ENCODE measurements at regions not wholly inside any gene's neighbourhood (a gene's known extent, or its start where the extent isn't known, plus 50 kb on each side); places are given as distances from the start of the nearest gene placed in this dataset.
A peak's percentile ranks its signal among the peaks of the same experiment; 100 is the strongest.

- DNase-seq (ENCODE audit: low read depth, low spot score) = no peak
- in situ Hi-C loops (cut with HindIII; ENCODE audit: low pct_unique_long_range_greater_than_20kb, low sequenced_read_pairs) = no loop called here
Observed at GRCh38 chr3:42014921-42015533, 53.1 kb upstream of the ULK4 start.

GRCh38 chr3:42014458-42014920 lies 52.6 kb upstream of the ULK4 start:
- in situ Hi-C loops (cut with HindIII; ENCODE audit: low pct_unique_long_range_greater_than_20kb, low sequenced_read_pairs) = no loop called here
- DNase-seq (ENCODE audit: low read depth, low spot score) = no peak

DNA sequence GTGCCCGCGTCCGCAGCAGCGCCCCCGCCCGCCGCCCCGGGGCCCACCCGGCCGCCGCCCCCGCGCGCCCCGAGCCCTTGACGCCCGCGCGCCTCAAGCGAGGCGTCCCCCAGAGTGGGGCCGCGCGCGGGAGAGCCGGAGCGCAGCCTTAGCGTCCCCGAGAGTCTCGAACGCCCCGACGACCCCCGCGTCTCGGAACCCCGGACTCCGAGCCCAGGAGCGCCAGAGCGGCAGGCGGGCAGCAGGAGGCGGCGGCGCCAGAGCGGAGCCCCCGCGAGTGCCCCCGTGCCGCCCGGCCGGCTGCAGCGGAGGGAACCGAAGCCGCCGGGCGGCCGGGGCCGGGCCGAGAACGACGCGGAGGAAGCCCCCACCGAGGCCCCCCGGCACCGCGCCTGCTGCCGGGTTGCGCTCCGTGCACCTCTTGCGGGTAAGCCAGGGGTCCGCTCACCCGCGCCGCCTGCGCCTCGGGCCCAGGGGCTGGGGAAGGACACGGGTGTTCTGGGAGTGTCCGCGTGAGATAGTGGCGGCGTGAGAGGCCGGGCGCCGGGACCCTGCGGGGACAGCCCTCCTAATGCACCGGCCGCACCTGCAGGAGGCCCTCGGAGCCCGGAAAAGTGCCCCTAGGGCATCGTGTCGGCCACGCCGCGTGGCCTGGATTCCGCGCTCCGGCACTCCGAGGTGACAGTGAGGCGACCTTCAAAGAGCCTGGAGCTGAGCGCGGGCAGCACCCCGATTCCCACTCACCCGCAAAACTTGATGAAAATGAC lies 52.0 kb upstream of the ULK4 start:
- in situ Hi-C loops (cut with HindIII; ENCODE audit: low pct_unique_long_range_greater_than_20kb, low sequenced_read_pairs) = no loop called here
- no peak for DNase-seq (ENCODE audit: low read depth, low spot score)

DNA sequence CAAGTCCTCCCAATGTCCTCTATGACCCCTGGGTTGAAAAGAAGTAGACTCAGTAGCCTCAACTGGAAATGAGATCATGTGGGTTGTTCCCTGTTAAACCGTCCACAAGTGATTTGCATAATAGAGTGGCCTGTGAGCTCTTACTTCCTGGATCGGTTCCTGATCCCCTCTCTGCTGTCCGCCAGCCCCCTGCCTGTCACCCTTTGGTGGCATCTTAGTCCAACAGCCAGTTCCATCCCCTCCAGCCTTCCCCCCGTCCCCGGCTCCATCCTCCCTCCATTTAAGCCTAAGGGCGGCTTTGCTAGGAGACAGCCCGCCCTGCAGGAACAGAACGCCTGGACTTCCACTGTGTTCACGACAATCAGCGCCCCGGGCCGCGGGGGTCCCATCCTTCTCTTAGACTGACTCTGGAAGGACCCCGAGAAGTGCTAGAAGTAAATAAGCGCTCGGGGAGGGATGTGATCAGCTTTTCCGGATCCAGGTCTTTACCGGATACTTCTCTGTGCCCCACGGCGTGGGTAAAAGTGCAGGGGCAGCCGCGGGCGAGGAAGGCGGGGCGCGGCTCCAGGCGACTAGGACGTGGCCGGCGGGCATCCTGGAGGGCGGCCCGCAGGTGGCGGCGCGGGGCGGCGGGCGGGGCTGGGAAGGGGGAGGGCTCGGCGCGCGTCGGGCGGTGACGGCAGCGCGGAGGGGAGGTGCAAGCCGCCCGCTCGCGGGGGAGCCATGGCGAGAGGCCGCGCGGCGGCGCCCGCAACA lies 51.2 kb upstream of the ULK4 start:
- DNase-seq (ENCODE audit: low read depth, low spot score) = peak; percentile 53
- in situ Hi-C loops (cut with HindIII; ENCODE audit: low pct_unique_long_range_greater_than_20kb, low sequenced_read_pairs) = no loop called here

GRCh38 chr3:42012383-42012934 lies 50.6 kb upstream of the ULK4 start:
- in situ Hi-C loops (cut with HindIII; ENCODE audit: low pct_unique_long_range_greater_than_20kb, low sequenced_read_pairs) = no loop called here
- DNase-seq (ENCODE audit: low read depth, low spot score) = no peak
